Heart left ventricle (tissue), 16 donors: ENCODE measurements at regions not wholly inside any gene's neighbourhood (a gene's known extent, or its start where the extent isn't known, plus 50 kb on each side); places are given as distances from the start of the nearest gene placed in this dataset.
A peak's percentile ranks its signal among the peaks of the same experiment; 100 is the strongest.

Experiments used
- ATAC-seq, 4 donors: fragments of 200-7000 bp; cut with Tn5 transposase; one replicate each; pipeline ENCODE4 v1.9.1; 2020 to 2022; ENCODE audit warnings: moderate library complexity in 4 of 4, mild to moderate bottlenecking in 3 of 4, moderate number of reproducible peaks in 1 of 4
- DNase-seq, 5 donors: peaks; one replicate each; pipeline ENCODE4 v3.0.0-alpha.2; 2020
- H3K27ac ChIP-seq, 12 donors: fragments of 200-600 bp; sonication (generic) in 4 of 12; one replicate each; pipeline versions ENCODE4 v1.5.0 to v1.8.0; 2016 to 2022; ENCODE audit warnings: mild to moderate bottlenecking in 2 of 12
- H3K27me3 ChIP-seq, 9 donors: fragments of 200-600 bp; sonication (generic) in 2 of 9; one replicate each; pipeline versions ENCODE4 v1.5.1 to v1.8.0; 2016 to 2022; ENCODE audit warnings: mild to moderate bottlenecking in 3 of 9
- H3K36me3 ChIP-seq, 9 donors: fragments of 200-600 bp; sonication (generic) in 2 of 9; one replicate each; pipeline versions ENCODE4 v1.5.0 to v1.8.0; 2018 to 2022; ENCODE audit warnings: mild to moderate bottlenecking in 2 of 9
- H3K4me1 ChIP-seq, 12 donors: fragments of 200-600 bp; sonication (generic) in 4 of 12; one replicate each; pipeline versions ENCODE4 v1.5.0 to v1.8.0; 2016 to 2022; ENCODE audit warnings: mild to moderate bottlenecking in 3 of 12
- H3K4me3 ChIP-seq, 12 donors: fragments of 200-600 bp; sonication (generic) in 4 of 12; one replicate each; pipeline versions ENCODE4 v1.5.0 to v1.8.0; 2017 to 2022; ENCODE audit warnings: mild to moderate bottlenecking in 9 of 12, moderate library complexity in 4 of 12
- H3K9me3 ChIP-seq, 12 donors: fragments of 200-600 bp; sonication (generic) in 4 of 12; one replicate each; pipeline versions ENCODE4 v1.5.0 to v1.8.0; 2016 to 2022; ENCODE audit warnings: mild to moderate bottlenecking in 1 of 12
- POLR2A ChIP-seq, 2 donors: fragments of 450-650 bp; IDR thresholded peaks; one replicate each; pipeline ENCODE4 v1.6.1; 2017; ENCODE audit warnings: antibody characterized with exemption in 2 of 2, mild to moderate bottlenecking in 2 of 2, moderate library complexity in 2 of 2
- WGBS, 4 donors: extraction: QIAGEN DNeasy Blood & Tissue Kit in 2 of 4; methylation state at CpG; one replicate each; pipeline versions ENCODE4 v1.1.5 to v1.1.7; 2013 to 2018; 5-methylcytosine and 5-hydroxymethylcytosine counted together
- intact Hi-C, 10 donors: fragments of 100-400 bp; cut with DNase I; formaldehyde crosslinking; loops; one replicate each; pipeline versions ENCODE4 v1.11.1 to v1.14.2; 2022
- TF ChIP-seq, protein P1 (sequence below), 12 donors: fragments of 200-600 bp; sonication (generic) in 4 of 12; IDR thresholded peaks; one replicate each; pipeline versions ENCODE4 v1.5.0 to v1.8.0; 2018 to 2022; ENCODE audit warnings: antibody characterized with exemption in 12 of 12, mild to moderate bottlenecking in 5 of 12
- donor health status: ischemic (EF 13 %, LVEDD 7.1; RV severe dilation, severe dysfunction).
- donor health status: healthy with polysubstance abuse.
- donor health status: DM: no; HTN: yes; CAD: no.
- donor health status: DM: no; HTN: no; CAD: no.
- donor health status: ischemic (EF 25% LVEDD 6.9; RV normal size, moderate dysfunction).
- donor health status: ischemic (EF 25% LVEDD 5.7; RV mildly dilated, moderate dysfunction).
- donor health status: healthy.
- donor health status: DM: yes; HTN: yes; CAD: no.
- donor health status: ischemic (EF 35%, LVEDD 5.7; RV mildly dilated, moderate dysfunction).
- donor health status: nonischemic (EF 11% LVEDD 7.7; RV severe dilation, severe dysfunction).
- donor health status: DM: yes; HTN: yes; CAD: no.
- donor health status: PGD.
- donor health status: ischemic (EF 29% LVEDD 5.4; RV normal size, mild dysfunction).
- donor health status: nonischemic (EF 23%, LVEDD 6.1; RV moderate dilation, normal function).

DNA sequence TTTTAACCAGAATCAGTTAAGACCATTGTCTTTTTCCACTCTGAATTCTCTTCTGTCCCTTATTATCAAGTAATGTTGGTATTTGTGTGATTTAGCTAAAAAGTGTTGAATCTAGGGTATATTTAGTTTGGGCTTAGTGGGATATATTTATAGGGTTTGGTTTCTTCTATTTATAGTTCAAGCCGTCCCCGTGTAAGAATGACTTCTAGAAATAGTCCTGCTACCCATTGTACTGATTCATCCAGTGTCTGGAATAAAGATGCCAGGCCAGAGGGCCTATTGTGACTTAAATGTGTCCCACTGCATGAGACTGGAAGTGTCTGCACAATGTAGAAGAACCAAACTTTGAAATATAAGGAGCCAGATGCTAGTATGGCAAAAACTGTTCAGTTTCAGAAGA, 364.8 kb downstream of the TNS1 start:
- Histone ChIP-seq H3K4me1 (peaks cover 0 to 33% (median 10%) of the 10 kb centered on the region in 12 donors), H3K9me3 (no peaks in the 10 kb centered on the region), H3K36me3 (no peaks in the 10 kb centered on the region), H3K27me3 (no peaks in the 10 kb centered on the region), H3K27ac (no peak overlapping the region), H3K4me3 (no peak overlapping the region)
- DNase-seq (no peak), ATAC-seq (peak in 3 of 4 donors; percentile 33 to 69 (median 41))
- TF ChIP-seq POLR2A (IDR thresholded peaks at IDR 0.05), result no peak
- TF ChIP-seq, protein P1, sequence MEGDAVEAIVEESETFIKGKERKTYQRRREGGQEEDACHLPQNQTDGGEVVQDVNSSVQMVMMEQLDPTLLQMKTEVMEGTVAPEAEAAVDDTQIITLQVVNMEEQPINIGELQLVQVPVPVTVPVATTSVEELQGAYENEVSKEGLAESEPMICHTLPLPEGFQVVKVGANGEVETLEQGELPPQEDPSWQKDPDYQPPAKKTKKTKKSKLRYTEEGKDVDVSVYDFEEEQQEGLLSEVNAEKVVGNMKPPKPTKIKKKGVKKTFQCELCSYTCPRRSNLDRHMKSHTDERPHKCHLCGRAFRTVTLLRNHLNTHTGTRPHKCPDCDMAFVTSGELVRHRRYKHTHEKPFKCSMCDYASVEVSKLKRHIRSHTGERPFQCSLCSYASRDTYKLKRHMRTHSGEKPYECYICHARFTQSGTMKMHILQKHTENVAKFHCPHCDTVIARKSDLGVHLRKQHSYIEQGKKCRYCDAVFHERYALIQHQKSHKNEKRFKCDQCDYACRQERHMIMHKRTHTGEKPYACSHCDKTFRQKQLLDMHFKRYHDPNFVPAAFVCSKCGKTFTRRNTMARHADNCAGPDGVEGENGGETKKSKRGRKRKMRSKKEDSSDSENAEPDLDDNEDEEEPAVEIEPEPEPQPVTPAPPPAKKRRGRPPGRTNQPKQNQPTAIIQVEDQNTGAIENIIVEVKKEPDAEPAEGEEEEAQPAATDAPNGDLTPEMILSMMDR (IDR thresholded peaks at IDR 0.05), result no peak
- 33 to 46% (median 40%) methylated on average over 2 of the region's 2 CpGs for WGBS, 4 donors
- intact Hi-C loops, result loop anchor here in 3 of 10 donors (5.0 to 10.0 kb wide), 3 partner anchors 103 to 943 kb away; partner anchors contain the start of gene IGFBP5 (in 1 of the 3)

DNA sequence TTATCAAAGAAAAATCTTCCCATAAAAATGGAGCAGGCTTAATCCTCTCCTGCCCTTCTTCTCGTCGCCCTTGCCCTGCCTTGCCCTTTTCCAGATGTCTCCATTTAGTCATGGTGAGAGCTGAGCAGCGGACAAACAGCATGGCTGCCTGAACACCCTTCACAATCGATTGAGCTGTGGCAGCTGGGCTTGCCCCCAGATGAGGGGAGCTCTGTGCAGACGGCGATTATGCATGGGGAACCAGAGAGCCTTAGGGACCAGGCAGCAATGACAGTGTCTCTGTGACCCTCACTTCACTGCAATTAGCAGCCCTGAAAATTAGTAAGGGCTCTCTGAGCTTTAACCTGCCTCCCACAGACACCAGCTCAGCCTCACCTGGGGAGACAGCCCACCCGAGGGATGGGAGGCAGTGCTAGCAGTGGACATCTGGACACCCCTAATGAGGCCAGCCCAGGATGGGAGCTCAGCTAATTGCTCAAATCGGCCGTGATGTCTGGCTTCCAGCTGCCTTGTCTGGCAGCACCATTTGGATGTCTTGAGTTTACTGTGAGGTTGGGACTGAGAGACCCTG, 365.7 kb downstream of the TNS1 start:
- intact Hi-C loops, result loop anchor here in 3 of 10 donors (5.0 to 10.0 kb wide), 3 partner anchors 102 to 942 kb away; partner anchors contain the start of gene IGFBP5 (in 1 of the 3)
- TF ChIP-seq, protein P1 (IDR thresholded peaks at IDR 0.05), result no peak
- TF ChIP-seq POLR2A (IDR thresholded peaks at IDR 0.05), result no peak
- Histone ChIP-seq H3K4me3 (no peak overlapping the region), H3K9me3 (no peaks in the 10 kb centered on the region), H3K4me1 (peaks cover 0 to 36% (median 10%) of the 10 kb centered on the region in 12 donors), H3K27me3 (no peaks in the 10 kb centered on the region), H3K36me3 (no peaks in the 10 kb centered on the region), H3K27ac (no peak overlapping the region)
- 78 to 89% (median 81%) methylated on average over 9 of the region's 9 CpGs for WGBS, 4 donors
- peak in 2 of 4 donors; percentile 36 to 42 for ATAC-seq
- DNase-seq, result no peak

- no peaks in the 10 kb centered on the region for H3K9me3 ChIP-seq
- DNase-seq (no peak), ATAC-seq (peak in 1 of 4 donors; percentile 6)
- no peaks in the 10 kb centered on the region for H3K36me3 ChIP-seq
- TF ChIP-seq, protein P1 (IDR thresholded peaks at IDR 0.05), result no peak
- no peak for TF ChIP-seq POLR2A (IDR thresholded peaks at IDR 0.05)
- no peak overlapping the region for H3K4me3 ChIP-seq
- H3K27me3 ChIP-seq, result no peaks in the 10 kb centered on the region
- peaks cover 0 to 40% (median 11%) of the 10 kb centered on the region in 12 donors for H3K4me1 ChIP-seq
- H3K27ac ChIP-seq, result peak overlapping the region in 1 of 12 donors; percentile 14
- WGBS, 4 donors, result 77 to 90% (median 87%) methylated on average over 5 of the region's 5 CpGs
- intact Hi-C loops, result loop anchor here in 3 of 10 donors (5.0 to 10.0 kb wide), 3 partner anchors 102 to 942 kb away; partner anchors contain the start of gene IGFBP5 (in 1 of the 3)
Measured at GRCh38 chr2:217636578-217636977, 366.2 kb downstream of the TNS1 start.

GRCh38 chr2:217634871-217635270, 367.9 kb downstream of the TNS1 start:
- no peaks in the 10 kb centered on the region for H3K27me3 ChIP-seq
- no peaks in the 10 kb centered on the region for H3K9me3 ChIP-seq
- ATAC-seq (no peak), DNase-seq (no peak)
- 50 to 58% (median 55%) methylated on average over 1 of the region's 1 CpG for WGBS, 4 donors
- no peaks in the 10 kb centered on the region for H3K36me3 ChIP-seq
- H3K4me1 ChIP-seq, result peaks cover 0 to 43% (median 12%) of the 10 kb centered on the region in 12 donors
- TF ChIP-seq POLR2A (IDR thresholded peaks at IDR 0.05), result no peak
- TF ChIP-seq, protein P1 (IDR thresholded peaks at IDR 0.05), result no peak
- intact Hi-C loops, result loop anchor here in 3 of 10 donors (5.0 to 10.0 kb wide), 3 partner anchors 100 to 940 kb away; partner anchors contain the start of gene IGFBP5 (in 1 of the 3)
- peak overlapping the region in 3 of 12 donors; percentile 11 to 43 (median 42) for H3K27ac ChIP-seq
- no peak overlapping the region for H3K4me3 ChIP-seq
